ENCODE measurements at regions not wholly inside any gene's neighbourhood (a gene's known extent, or its start where the extent isn't known, plus 50 kb on each side); places are given as distances from the start of the nearest gene placed in this dataset.

DNA sequence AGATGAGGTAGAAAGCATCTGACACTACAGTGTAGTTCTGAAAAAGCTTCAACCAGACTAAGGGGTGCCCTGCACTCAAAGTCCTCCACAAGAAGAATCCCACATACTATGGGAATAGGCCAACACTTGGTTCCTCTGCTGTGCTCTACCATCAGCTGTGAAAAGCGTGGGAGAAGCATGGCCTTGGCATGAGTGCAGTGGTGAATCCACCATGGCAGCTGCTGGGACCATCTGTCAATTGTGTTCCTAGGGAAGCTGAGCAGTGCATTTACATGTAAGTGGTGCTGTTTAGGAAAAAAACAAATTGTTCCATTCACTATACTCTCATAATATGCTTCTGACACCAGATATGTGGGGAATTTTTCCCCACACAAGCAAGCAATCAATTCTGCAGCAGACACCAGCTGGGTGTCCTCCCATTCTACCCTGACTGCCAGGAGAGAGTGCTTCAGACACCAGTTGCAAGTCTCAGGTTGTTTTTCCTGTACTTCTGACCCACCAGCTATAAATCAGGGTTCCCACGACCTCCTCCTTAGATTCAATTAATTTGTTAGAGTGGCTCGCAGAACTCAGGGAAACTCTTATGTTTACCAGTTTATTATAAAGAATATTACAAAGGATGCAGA is 230.8 kb upstream of the CHRM3 start:
- TF ChIP-seq CTCF (IDR thresholded peaks at IDR 0.05) = no peak
- TF ChIP-seq POLR2A (IDR thresholded peaks at IDR 0.05) = no peak
- no peak for TF ChIP-seq POLR2AphosphoS5 (IDR thresholded peaks at IDR 0.05)

Data from upper lobe of left lung (tissue), 4 donors.